Activated CD8-positive, alpha-beta memory T cell treated with anti-CD3 and anti-CD28 coated beads, Interleukin-2, amount 50 U/mL, for 4 hours (primary cell): ENCODE measurements at regions not wholly inside any gene's neighbourhood (a gene's known extent, or its start where the extent isn't known, plus 50 kb on each side); places are given as distances from the start of the nearest gene placed in this dataset.
"Not testable (repeated sequence)": the region's sequence is repeated elsewhere in the genome, so short reads cannot be mapped to it uniquely, and the experiment has no call there.

ENCODE experiments used
- DNase-seq: peaks from one replicate; pipeline ENCODE4 v3.0.0-alpha.2; 2020

DNA sequence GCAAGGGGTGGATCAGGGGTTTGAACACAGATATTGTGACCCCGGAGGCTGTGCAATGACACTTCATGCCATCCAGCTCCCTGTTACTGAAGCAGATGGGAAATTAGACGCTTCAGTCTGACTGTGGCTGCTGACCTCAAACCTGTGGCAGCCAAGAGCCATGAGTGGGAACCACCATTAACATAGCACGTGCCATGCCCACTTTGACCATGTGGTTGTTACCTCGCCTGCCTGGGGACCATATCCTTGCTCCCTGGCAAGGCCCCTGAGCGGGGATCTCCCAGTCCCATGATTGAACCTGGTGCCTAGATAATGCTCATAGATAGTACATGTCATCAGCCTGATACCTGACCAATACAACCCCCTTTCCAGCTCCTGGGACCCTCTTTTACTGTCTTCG, 68.9 kb downstream of the CYP26B1 start:
- DNase-seq = no peak

DNA sequence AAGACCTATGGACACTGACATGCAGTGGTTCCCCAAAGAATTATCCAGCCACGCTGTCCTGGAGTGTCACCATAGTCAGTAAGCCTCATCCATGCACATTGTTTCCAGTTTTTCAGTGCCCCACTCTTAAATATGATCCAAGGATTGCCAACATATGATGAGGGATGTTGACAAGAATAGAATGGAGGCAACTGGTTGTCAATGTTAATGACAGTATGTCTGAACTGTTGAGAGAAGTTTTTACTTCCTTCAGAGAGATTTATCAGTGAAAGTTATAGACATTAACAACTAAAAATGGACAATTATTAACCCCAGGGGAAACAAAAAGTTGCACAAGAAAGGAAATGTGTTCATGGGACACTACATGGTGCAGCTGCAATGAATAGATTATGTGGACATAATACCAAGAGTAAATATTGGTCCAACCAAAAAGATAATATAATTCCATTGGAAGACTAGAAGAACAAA, 69.9 kb downstream of the CYP26B1 start:
- DNase-seq = no peak

GRCh38 chr2:72073373-72073772, 74.3 kb downstream of the CYP26B1 start:
- not testable (repeated sequence) for DNase-seq

DNA sequence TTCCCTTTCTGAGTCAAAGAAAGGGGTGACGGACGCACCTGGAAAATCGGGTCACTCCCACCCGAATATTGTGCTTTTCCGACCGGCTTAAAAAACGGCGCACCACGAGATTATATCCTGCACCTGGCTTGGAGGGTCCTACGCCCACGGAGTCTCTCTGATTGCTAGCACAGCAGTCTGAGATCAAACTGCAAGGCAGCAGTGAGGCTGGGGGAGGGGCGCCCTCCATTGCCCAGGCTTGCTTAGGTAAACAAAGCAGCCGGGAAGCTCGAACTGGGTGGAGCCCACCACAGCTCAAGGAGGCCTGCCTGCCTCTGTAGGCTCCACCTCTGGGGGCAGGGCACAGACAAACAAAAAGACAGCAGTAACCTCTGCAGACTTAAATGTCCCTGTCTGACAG, 83.5 kb downstream of the CYP26B1 start:
- not testable (repeated sequence) for DNase-seq

DNA sequence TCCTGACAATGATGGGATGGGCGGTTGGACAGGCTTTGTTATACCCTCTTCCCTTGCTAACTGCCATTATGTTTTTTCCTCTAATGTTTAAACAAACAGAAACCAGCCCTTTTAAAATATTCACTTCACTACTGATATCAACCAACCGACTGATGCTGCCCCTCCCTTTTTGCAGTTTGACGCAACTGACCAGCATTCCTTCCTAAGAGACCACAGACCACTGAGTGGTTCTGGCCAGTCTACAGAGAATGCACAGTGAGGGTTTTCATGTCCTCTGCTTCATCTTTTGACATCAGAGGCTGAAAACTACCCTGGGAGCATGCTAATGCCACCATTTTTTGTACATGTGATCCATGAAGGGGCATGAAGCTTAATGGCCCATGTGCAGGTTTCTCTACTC, 85.3 kb downstream of the CYP26B1 start:
- no peak for DNase-seq

GRCh38 chr2:72057308-72057707, 90.4 kb downstream of the CYP26B1 start:
- DNase-seq = no peak

- DNase-seq = no peak
These were observed 95.6 kb downstream of the CYP26B1 start for GRCh38 chr2:72051971-72052505.

DNA sequence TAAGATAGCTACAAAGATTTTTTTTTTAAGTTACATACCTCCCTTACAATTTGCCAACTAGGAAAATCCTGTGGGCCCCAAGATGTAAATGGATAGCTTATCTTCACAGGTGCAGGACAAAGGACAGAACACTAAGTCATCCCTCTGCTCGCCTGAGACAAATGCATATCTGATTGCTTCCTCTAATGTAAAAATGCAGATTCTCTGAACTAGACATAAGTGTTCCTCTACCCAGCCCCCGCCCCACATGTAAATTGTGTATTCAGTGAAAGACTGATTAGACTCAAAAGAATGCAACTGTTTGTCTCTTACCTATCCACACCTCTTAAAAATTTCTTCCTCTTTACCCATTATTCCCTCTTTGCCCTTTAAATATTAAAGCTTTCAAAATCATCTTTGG, 96.5 kb downstream of the CYP26B1 start:
- DNase-seq = no peak

DNA sequence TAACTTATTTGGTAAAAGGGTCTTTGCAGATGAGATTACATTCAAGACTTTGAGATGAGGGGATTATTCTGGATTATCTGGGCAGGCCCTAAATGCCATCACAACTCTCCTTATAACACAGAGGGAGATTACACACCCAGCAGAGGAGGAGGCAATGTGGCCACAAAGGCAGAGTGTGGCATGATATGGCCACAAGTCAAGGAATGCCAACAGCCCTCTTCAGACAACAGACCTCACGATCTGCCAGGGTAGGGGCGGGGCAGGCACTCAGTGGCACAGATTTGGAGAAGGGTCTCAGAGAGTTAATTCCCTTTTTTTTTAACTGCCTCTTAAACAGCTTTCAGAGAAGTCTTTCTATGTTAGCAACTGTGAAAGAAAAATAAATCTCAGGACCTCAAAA, 96.9 kb downstream of the CYP26B1 start:
- no peak for DNase-seq

DNA sequence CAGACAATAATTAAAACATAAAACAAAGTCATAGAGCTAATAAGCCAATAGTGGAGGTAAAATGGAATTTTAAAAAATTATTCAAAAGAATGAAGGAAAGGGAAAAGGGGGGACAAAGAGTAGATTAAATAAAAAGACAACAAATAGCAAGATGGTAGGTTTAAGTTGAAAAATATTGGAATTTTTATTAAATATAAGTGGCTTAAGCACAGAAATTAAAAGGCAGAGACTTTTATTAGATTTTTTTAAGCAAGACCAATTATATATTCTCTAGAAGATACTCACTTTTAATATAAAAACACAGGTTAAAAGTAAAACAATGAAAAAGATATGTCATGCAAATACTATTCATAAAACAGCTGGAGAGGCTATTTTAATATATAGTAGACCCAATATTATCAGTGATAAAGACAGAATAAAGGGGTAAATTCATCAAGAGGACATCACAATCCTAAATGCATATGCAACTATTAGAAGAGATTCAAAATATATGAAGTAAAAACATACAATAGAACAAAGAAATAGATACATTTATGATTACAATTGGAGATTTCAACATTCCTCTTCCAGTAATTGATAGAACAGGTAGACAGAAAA, 98.7 kb downstream of the CYP26B1 start:
- DNase-seq = no peak

- DNase-seq = no peak
These were observed 103.7 kb downstream of the CYP26B1 start for GRCh38 chr2:72043985-72044384.

DNA sequence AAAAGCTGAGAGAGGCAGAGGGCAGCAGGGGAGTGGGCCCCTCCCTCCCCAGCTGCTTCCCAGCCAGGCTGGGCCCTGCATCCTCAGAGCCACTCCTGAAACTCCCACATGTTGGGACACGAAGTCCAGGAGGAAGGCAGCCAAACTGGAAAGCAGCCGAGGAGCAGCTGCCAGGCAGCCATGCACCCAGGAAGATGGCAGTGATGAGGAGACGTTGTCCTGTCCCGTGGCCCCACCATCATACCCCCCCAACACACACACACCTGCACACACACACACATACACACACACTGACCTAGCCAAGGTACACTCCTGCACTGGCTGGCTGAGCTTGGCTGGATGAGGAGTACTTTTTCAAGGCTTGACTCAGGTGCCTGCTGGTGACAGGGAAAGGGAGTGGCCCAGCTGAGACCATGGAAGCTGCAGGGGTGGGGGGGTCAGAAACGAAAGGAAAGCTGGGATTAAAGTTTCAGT, 106.0 kb downstream of the CYP26B1 start:
- DNase-seq = no peak

DNA sequence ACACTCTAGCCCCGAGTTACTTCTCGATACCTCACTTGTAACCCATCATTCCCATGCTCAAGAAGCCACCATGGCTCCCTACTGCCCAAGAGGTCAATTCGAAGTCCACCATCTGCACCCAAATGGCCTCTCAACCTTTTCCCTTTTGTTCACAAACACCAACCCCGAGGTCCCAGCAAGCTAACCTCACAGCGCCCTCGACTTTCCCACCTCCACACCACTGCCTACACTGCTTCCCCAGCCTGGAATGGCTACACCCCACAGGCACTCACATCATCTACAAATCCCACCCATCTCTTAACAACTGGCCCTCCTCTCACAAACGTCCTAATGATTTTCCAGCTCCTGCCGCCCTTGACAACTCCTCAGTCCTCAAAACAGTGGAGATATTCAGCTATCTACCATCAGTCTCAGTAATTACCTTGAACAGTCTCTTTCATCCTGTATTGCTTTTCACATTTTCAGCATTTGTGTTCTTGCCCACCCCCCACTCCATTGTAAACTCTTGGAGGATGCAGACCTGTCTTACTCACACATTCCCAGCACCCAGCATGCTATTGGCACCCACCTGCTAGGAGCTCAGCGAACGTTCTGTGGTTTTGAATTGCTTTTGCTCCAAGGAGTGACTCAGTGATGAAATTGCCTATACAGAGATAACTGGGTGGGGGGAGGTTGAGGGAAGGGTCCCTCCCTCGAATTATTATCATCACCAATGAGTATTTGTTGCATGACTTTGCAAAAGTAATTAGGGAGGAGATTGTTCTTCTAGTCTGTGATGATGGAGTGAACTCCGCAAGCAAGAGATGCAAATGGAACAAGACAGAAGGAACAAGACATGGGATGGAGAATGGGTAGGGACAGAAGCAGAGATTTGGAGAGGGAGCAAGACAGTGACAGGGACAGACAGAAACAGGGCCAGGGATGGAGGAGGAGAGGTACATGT, 106.8 kb downstream of the CYP26B1 start:
- DNase-seq = no peak

- no peak for DNase-seq
These were observed 109.1 kb downstream of the CYP26B1 start for GRCh38 chr2:72038524-72038923.

GRCh38 chr2:72037261-72037666, 110.4 kb downstream of the CYP26B1 start:
- no peak for DNase-seq

DNA sequence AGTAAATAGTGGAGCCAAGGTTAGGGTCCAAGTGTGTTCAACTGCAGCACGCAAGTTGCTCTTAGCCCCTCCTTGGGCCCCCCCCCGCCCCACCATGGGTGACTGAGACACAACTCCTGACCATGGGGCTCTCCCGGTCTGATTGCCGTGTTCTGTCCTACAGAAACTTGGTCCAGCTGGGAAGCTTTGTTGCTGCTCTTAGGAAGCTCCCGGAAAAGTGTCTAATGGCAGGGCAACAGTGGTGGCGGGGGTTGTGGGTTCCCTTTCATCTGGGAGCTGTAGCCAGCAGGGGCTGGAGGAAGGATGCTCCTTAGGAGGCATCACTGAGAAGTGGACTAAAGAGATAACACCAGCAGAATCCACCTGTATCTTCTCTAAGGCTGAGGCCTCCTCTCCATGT, 111.1 kb downstream of the CYP26B1 start:
- DNase-seq = no peak

GRCh38 chr2:72036173-72036545, 111.5 kb downstream of the CYP26B1 start:
- no peak for DNase-seq

DNA sequence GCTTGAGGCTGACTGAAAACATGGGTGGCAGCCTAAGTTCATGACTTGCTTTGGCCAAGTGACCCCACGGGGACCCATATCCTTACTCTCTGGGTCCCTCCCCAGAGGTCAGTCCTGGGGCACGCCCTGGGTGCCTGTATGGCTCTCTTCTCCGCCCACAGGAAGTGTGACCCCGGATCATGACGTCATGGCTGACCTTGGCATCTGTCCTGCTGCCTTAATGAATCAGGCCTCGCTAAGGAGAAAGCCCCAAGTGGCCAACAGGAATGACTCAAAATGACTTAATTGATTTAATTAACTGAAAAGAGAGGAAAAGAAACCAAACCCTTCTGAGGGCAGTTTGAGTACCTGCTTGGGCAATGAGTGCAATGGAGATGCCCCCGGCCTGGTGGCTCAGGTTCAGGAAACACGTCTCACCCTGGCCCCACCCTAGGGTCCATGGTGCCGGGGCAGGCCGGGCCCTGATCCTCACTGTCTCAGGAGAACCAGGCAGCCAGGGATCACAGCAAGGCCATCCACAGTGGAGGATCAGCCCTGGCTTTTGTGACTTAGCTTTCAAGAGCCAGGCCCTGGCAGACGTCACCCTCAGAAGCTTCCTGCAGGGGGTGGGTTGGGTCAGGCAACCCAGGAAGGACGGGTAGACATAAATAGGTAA, 112.0 kb downstream of the CYP26B1 start:
- DNase-seq = no peak

GRCh38 chr2:72034353-72035095, 113.1 kb downstream of the CYP26B1 start:
- no peak for DNase-seq

GRCh38 chr2:72033636-72034035, 114.0 kb downstream of the CYP26B1 start:
- no peak for DNase-seq

DNA sequence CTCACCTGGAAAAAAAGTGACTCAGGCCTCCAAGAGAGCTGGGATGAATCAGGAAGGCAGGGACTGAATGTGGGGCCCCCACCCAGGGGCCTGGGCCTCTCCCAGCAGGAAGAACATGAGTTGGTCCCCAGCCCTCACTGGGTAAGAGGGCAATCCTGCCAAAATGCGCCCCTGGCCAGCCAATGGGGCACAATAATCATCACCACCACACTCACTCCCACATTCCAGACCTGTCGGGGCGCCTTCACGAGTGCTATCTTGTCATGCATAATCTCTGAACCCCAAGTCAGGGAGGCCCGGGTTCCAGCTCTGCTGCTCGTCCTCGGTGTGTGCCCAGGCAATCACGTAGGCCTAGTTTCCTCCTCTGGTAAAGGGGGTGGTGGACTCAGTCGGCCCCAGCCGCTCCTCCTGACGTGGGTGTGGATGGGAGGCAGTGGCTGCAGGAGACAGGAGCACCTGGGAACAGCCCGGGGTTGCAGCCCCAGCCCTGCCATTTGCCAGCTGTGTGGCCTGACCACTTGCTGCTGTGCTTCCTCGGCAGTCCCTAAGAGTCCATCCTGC, 115.1 kb downstream of the CYP26B1 start:
- DNase-seq = no peak
